WTC11 (cell line): ENCODE measurements at regions not wholly inside any gene's neighbourhood (a gene's known extent, or its start where the extent isn't known, plus 50 kb on each side); places are given as distances from the start of the nearest gene placed in this dataset.

Source experiments
- ATAC-seq: fragments of 200-7000 bp; cut with Tn5 transposase; 2 replicates; pipeline ENCODE4 v1.10.0; 2021; ENCODE audit warnings: mild to moderate bottlenecking, moderate library complexity
- CTCF ChIA-PET: fragments of 300-600 bp; sonication (Branson Sonifier 250); formaldehyde crosslinking; loops from one replicate; lab custom pipeline; 2021; ENCODE audit warnings: antibody characterized with exemption; lab: Charles Lee
- POLR2A ChIA-PET: fragments of 350-600 bp; sonication (Branson Sonifier 250); formaldehyde crosslinking; loops from one replicate; lab custom pipeline; 2021; ENCODE audit warnings: antibody characterized with exemption; lab: Charles Lee
- DNase-seq: peaks from one replicate; pipeline ENCODE4 v3.0.0; 2021; ENCODE audit warnings: low spot score
- H3K27ac Mint-ChIP-seq: 2 replicates; pipeline ENCODE4 v1.8.0; 2021; ENCODE audit warnings: mixed read lengths
- H3K27me3 Mint-ChIP-seq: 2 replicates; pipeline ENCODE4 v1.8.0; 2021; ENCODE audit warnings: low read depth, mild to moderate bottlenecking, moderate library complexity, mixed read lengths
- H3K36me3 Mint-ChIP-seq: 2 replicates; pipeline ENCODE4 v1.8.0; 2021; ENCODE audit warnings: mixed read lengths
- H3K4me1 Mint-ChIP-seq: 2 replicates; pipeline ENCODE4 v1.8.0; 2022; ENCODE audit warnings: mixed read lengths
- H3K4me3 Mint-ChIP-seq: 2 replicates; pipeline ENCODE4 v1.8.0; 2021; ENCODE audit warnings: mild to moderate bottlenecking, moderate library complexity, mixed read lengths
- H3K9me3 Mint-ChIP-seq: 2 replicates; pipeline ENCODE4 v1.8.0; 2021; ENCODE audit warnings: mixed read lengths
- ARID4B ChIP-seq: sonication (generic); formaldehyde crosslinking; IDR thresholded peaks from 2 replicates; pipeline ENCODE4 v1.8.0; 2023; ENCODE audit warnings: missing genetic modification reagents, mild to moderate bottlenecking, borderline replicate concordance
- ATF6 ChIP-seq: sonication (generic); formaldehyde crosslinking; IDR thresholded peaks from 2 replicates; pipeline ENCODE4 v1.8.1; 2023; ENCODE audit warnings: mild to moderate bottlenecking, missing genetic modification reagents
- ERG ChIP-seq: fragments of 250-450 bp; sonication (Bioruptor Pico); IDR thresholded peaks from 2 replicates; pipeline ENCODE4 v1.8.0; 2021; ENCODE audit warnings: mild to moderate bottlenecking
- ESRRA ChIP-seq: sonication (generic); formaldehyde crosslinking; IDR thresholded peaks from 2 replicates; pipeline ENCODE4 v1.8.1; 2022; ENCODE audit warnings: mild to moderate bottlenecking, missing genetic modification reagents, borderline replicate concordance
- KAT7 ChIP-seq: sonication (generic); formaldehyde crosslinking; IDR thresholded peaks from 2 replicates; pipeline ENCODE4 v1.8.1; 2023; ENCODE audit warnings: missing genetic modification reagents, mild to moderate bottlenecking, borderline replicate concordance
- RELA ChIP-seq: sonication (generic); formaldehyde crosslinking; IDR thresholded peaks from 2 replicates; pipeline ENCODE4 v1.8.1; 2022; ENCODE audit warnings: missing genetic modification reagents, mild to moderate bottlenecking, borderline replicate concordance
- TP53 ChIP-seq: sonication (generic); formaldehyde crosslinking; IDR thresholded peaks from 2 replicates; pipeline ENCODE4 v1.8.1; 2023; ENCODE audit warnings: mild to moderate bottlenecking, missing genetic modification reagents
- ZNF121 ChIP-seq: sonication (generic); formaldehyde crosslinking; IDR thresholded peaks from 2 replicates; pipeline ENCODE4 v1.8.0; 2023; ENCODE audit warnings: missing genetic modification reagents
- ZNF396 ChIP-seq: fragments of 250-450 bp; sonication (Bioruptor Pico); IDR thresholded peaks from 2 replicates; pipeline ENCODE4 v1.8.0; 2021; ENCODE audit warnings: mild to moderate bottlenecking, moderate library complexity, borderline replicate concordance
- TF ChIP-seq, protein P1 (sequence below): sonication (generic); formaldehyde crosslinking; IDR thresholded peaks from 2 replicates; pipeline ENCODE4 v1.8.1; 2022; ENCODE audit warnings: missing genetic modification reagents, borderline replicate concordance
- TF ChIP-seq, protein P2 (sequence below): fragments of 250-450 bp; sonication (Bioruptor Pico); IDR thresholded peaks from 2 replicates; pipeline ENCODE4 v1.9.0; 2021; ENCODE audit warnings: mild to moderate bottlenecking
- TF ChIP-seq, protein P3 (sequence below): sonication (generic); formaldehyde crosslinking; IDR thresholded peaks from 2 replicates; pipeline ENCODE4 v1.8.0; 2022; ENCODE audit warnings: missing genetic modification reagents

DNA sequence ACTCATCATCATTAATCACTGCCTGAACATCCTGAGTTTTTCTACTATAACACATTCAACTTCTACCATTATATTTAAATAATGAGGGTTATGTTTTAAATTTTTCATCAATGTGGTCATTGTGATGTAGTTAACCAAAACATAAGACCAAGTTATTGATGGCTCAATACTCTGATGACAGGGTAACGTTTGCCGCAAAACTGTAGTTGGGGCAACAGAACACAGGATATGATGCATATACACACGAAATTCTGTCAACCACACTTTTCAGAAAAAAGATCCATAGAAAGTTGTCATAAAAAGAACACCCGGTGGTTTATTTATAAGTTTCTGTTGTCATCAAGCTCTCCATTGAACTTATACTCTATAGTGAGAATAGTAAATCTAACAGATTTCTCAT lies 121.7 kb upstream of the COL11A1 start (continued):
- no peak for TF ChIP-seq ARID4B
- TF ChIP-seq RELA: no peak
- TF ChIP-seq TP53 (CRISPR knock-in tag): no peak
- no peak for TF ChIP-seq KAT7 (CRISPR knock-in tag)

- ATAC-seq (no peak), DNase-seq (no peak)
- TF ChIP-seq ATF6 (CRISPR knock-in tag) (no peak), ESRRA (CRISPR knock-in tag) (no peak)
- TF ChIP-seq, protein P1, sequence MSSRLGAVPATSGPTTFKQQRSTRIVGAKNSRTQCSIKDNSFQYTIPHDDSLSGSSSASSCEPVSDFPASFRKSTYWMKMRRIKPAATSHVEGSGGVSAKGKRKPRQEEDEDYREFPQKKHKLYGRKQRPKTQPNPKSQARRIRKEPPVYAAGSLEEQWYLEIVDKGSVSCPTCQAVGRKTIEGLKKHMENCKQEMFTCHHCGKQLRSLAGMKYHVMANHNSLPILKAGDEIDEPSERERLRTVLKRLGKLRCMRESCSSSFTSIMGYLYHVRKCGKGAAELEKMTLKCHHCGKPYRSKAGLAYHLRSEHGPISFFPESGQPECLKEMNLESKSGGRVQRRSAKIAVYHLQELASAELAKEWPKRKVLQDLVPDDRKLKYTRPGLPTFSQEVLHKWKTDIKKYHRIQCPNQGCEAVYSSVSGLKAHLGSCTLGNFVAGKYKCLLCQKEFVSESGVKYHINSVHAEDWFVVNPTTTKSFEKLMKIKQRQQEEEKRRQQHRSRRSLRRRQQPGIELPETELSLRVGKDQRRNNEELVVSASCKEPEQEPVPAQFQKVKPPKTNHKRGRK (CRISPR knock-in tag): no peak
These were observed 112.3 kb upstream of the COL11A1 start for GRCh38 chr1:103220631-103221041.

GRCh38 chr1:103218821-103219220 lies 110.5 kb upstream of the COL11A1 start:
- no peak for ATAC-seq
- no peak overlapping the region for H3K4me3 Mint-ChIP-seq
- H3K9me3 Mint-ChIP-seq: no peaks in the 10 kb centered on the region

More at GRCh38 chr1:103220631-103221041, 112.3 kb upstream of the COL11A1 start:
- 0 out of 2 replicates have a peak, but pooled peaks cover 3% of the 10 kb centered on the region for H3K36me3 Mint-ChIP-seq
- no peak overlapping the region for H3K27ac Mint-ChIP-seq
- ChIA-PET POLR2A (no interaction called here), CTCF (interaction anchor here (0.7 kb wide), 1 partner anchor 17 kb away, joined by 3 read pairs; no protein-coding TSS in a partner anchor)
- H3K4me3 Mint-ChIP-seq: no peak overlapping the region
- peaks cover 4% of the 10 kb centered on the region for H3K9me3 Mint-ChIP-seq
- H3K4me1 Mint-ChIP-seq: peaks cover 8% of the 10 kb centered on the region
- no peaks in the 10 kb centered on the region for H3K27me3 Mint-ChIP-seq

More at GRCh38 chr1:103218821-103219220, 110.5 kb upstream of the COL11A1 start:
- Mint-ChIP-seq H3K27ac (no peak overlapping the region), H3K27me3 (no peaks in the 10 kb centered on the region), H3K4me1 (peaks cover 4% of the 10 kb centered on the region; the same call in 1 of the 2 replicates), H3K36me3 (no peaks in the 10 kb centered on the region)
- no peak for DNase-seq
- CTCF ChIA-PET: no interaction called here
- POLR2A ChIA-PET: no interaction called here
- TF ChIP-seq, protein P2, sequence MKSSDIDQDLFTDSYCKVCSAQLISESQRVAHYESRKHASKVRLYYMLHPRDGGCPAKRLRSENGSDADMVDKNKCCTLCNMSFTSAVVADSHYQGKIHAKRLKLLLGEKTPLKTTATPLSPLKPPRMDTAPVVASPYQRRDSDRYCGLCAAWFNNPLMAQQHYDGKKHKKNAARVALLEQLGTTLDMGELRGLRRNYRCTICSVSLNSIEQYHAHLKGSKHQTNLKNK (CRISPR knock-in tag): no peak
- no peak for TF ChIP-seq ZNF121 (CRISPR knock-in tag)
- TF ChIP-seq ZNF396 (CRISPR knock-in tag): no peak
- TF ChIP-seq, protein P3, sequence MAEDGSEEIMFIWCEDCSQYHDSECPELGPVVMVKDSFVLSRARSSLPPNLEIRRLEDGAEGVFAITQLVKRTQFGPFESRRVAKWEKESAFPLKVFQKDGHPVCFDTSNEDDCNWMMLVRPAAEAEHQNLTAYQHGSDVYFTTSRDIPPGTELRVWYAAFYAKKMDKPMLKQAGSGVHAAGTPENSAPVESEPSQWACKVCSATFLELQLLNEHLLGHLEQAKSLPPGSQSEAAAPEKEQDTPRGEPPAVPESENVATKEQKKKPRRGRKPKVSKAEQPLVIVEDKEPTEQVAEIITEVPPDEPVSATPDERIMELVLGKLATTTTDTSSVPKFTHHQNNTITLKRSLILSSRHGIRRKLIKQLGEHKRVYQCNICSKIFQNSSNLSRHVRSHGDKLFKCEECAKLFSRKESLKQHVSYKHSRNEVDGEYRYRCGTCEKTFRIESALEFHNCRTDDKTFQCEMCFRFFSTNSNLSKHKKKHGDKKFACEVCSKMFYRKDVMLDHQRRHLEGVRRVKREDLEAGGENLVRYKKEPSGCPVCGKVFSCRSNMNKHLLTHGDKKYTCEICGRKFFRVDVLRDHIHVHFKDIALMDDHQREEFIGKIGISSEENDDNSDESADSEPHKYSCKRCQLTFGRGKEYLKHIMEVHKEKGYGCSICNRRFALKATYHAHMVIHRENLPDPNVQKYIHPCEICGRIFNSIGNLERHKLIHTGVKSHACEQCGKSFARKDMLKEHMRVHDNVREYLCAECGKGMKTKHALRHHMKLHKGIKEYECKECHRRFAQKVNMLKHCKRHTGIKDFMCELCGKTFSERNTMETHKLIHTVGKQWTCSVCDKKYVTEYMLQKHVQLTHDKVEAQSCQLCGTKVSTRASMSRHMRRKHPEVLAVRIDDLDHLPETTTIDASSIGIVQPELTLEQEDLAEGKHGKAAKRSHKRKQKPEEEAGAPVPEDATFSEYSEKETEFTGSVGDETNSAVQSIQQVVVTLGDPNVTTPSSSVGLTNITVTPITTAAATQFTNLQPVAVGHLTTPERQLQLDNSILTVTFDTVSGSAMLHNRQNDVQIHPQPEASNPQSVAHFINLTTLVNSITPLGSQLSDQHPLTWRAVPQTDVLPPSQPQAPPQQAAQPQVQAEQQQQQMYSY (CRISPR knock-in tag): no peak
- TF ChIP-seq ERG (CRISPR knock-in tag): no peak
